Hepatocyte (in vitro differentiated cells): ENCODE measurements at regions not wholly inside any gene's neighbourhood (a gene's known extent, or its start where the extent isn't known, plus 50 kb on each side); places are given as distances from the start of the nearest gene placed in this dataset.

Experiments
- DNase-seq: peaks from one replicate; pipeline ENCODE4 v3.0.0-alpha.2; 2016; ENCODE audit warnings: low spot score
- H2AFZ ChIP-seq: fragments of 200-600 bp; sonication (generic); 2 replicates; pipeline ENCODE4 v1.6.0; 2016; ENCODE audit warnings: antibody characterized with exemption, mild to moderate bottlenecking
- H3K27ac ChIP-seq: fragments of 200-600 bp; sonication (generic); 2 replicates; pipeline ENCODE4 v1.5.1; 2016; ENCODE audit warnings: mild to moderate bottlenecking
- H3K27me3 ChIP-seq: fragments of 200-600 bp; sonication (generic); 2 replicates; pipeline ENCODE4 v1.6.1; 2016
- H3K36me3 ChIP-seq: fragments of 200-600 bp; sonication (generic); replicated peaks from 2 replicates; pipeline ENCODE4 v1.5.1; 2016; ENCODE audit warnings: low read depth; ENCODE audit not compliant: insufficient read depth
- H3K4me1 ChIP-seq: fragments of 200-600 bp; sonication (generic); 2 replicates; pipeline ENCODE4 v1.5.1; 2016; ENCODE audit warnings: mild to moderate bottlenecking, moderate library complexity; ENCODE audit not compliant: insufficient read depth
- H3K4me2 ChIP-seq: fragments of 200-600 bp; sonication (generic); 2 replicates; pipeline ENCODE4 v1.6.0; 2016
- H3K4me3 ChIP-seq: fragments of 200-600 bp; sonication (generic); 2 replicates; pipeline ENCODE4 v1.5.1; 2016; ENCODE audit warnings: mild to moderate bottlenecking
- H3K79me2 ChIP-seq: fragments of 200-600 bp; sonication (generic); 2 replicates; pipeline ENCODE4 v1.6.0; 2017; ENCODE audit warnings: mild to moderate bottlenecking
- H3K9me2 ChIP-seq: fragments of 200-600 bp; sonication (generic); replicated peaks from 2 replicates; pipeline ENCODE4 v1.6.0; 2017; ENCODE audit warnings: mild to moderate bottlenecking; ENCODE audit not compliant: insufficient read depth
- H3K9me3 ChIP-seq: fragments of 200-600 bp; sonication (generic); 2 replicates; pipeline ENCODE4 v1.5.1; 2016; ENCODE audit warnings: low read depth, mild to moderate bottlenecking
- H4K20me1 ChIP-seq: fragments of 200-600 bp; sonication (generic); 2 replicates; pipeline ENCODE4 v1.6.0; 2016; ENCODE audit warnings: mild to moderate bottlenecking; ENCODE audit not compliant: insufficient read depth, poor library complexity, severe bottlenecking
- EZH2 ChIP-seq: fragments of 200-600 bp; sonication (generic); IDR thresholded peaks from 2 replicates; pipeline ENCODE4 v1.6.1; 2016; ENCODE audit warnings: antibody characterized with exemption, mild to moderate bottlenecking, borderline replicate concordance
- EZH2phosphoT487 ChIP-seq: fragments of 200-600 bp; sonication (generic); IDR thresholded peaks from one replicate; pipeline ENCODE4 v1.6.1; 2018; ENCODE audit warnings: antibody characterized with exemption, mild to moderate bottlenecking, low read depth, moderate library complexity; ENCODE audit not compliant: unreplicated experiment, severe bottlenecking
- WGBS: methylation state at CpG from one replicate; pipeline ENCODE4 v1.1.6; 2016; ENCODE audit warnings: low lambda C conversion rate; ENCODE audit errors: missing lambda C conversion rate; 5-methylcytosine and 5-hydroxymethylcytosine counted together
- TF ChIP-seq, protein P1 (sequence below): fragments of 200-600 bp; sonication (generic); IDR thresholded peaks from 2 replicates; pipeline ENCODE4 v1.5.1; 2016; ENCODE audit warnings: antibody characterized with exemption, mild to moderate bottlenecking; ENCODE audit not compliant: poor library complexity

DNA sequence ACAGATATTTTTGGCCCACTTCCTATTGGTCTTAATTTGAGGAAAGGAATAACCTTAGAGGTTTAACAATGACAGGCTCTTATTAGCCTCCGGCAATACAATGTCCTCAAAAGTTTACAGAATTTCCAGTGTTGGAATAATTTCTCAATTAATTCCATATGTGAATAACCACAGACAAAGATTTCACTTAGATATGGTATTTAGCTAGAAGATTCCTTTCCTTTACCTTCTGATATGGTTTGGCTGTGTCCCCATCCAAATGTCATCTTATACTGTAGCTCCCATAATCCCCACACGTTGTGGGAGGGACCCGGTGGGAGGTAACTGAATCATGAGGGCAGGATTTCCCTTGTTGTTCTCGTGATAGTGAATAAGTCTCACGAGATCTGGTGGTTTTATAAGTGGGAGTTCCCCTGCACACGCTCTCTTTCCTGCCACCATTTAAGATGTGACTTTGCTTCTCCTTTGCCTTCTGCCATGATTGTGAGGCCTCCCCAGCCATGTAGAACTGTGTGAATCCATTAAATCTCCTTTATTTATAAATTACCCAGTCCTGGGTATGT is 54.9 kb upstream of the RGS7 start:
- 78% methylated on average over 6 of the region's 6 CpGs for WGBS
- no peaks in the 10 kb centered on the region for H3K27me3 ChIP-seq
- no peaks in the 10 kb centered on the region for H4K20me1 ChIP-seq
- H3K36me3 ChIP-seq = no peaks in the 10 kb centered on the region
- no peaks in the 10 kb centered on the region for H3K79me2 ChIP-seq
- H3K9me2 ChIP-seq = no peaks in the 10 kb centered on the region
- H3K4me3 ChIP-seq = no peak overlapping the region
- TF ChIP-seq, protein P1, sequence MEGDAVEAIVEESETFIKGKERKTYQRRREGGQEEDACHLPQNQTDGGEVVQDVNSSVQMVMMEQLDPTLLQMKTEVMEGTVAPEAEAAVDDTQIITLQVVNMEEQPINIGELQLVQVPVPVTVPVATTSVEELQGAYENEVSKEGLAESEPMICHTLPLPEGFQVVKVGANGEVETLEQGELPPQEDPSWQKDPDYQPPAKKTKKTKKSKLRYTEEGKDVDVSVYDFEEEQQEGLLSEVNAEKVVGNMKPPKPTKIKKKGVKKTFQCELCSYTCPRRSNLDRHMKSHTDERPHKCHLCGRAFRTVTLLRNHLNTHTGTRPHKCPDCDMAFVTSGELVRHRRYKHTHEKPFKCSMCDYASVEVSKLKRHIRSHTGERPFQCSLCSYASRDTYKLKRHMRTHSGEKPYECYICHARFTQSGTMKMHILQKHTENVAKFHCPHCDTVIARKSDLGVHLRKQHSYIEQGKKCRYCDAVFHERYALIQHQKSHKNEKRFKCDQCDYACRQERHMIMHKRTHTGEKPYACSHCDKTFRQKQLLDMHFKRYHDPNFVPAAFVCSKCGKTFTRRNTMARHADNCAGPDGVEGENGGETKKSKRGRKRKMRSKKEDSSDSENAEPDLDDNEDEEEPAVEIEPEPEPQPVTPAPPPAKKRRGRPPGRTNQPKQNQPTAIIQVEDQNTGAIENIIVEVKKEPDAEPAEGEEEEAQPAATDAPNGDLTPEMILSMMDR = no peak
- no peak for TF ChIP-seq EZH2
- TF ChIP-seq EZH2phosphoT487 = no peak
- H2AFZ ChIP-seq = no peak overlapping the region
- H3K9me3 ChIP-seq = no peaks in the 10 kb centered on the region
- no peak overlapping the region for H3K27ac ChIP-seq
- no peaks in the 10 kb centered on the region for H3K4me1 ChIP-seq
- H3K4me2 ChIP-seq = no peak overlapping the region
- no peak for DNase-seq

DNA sequence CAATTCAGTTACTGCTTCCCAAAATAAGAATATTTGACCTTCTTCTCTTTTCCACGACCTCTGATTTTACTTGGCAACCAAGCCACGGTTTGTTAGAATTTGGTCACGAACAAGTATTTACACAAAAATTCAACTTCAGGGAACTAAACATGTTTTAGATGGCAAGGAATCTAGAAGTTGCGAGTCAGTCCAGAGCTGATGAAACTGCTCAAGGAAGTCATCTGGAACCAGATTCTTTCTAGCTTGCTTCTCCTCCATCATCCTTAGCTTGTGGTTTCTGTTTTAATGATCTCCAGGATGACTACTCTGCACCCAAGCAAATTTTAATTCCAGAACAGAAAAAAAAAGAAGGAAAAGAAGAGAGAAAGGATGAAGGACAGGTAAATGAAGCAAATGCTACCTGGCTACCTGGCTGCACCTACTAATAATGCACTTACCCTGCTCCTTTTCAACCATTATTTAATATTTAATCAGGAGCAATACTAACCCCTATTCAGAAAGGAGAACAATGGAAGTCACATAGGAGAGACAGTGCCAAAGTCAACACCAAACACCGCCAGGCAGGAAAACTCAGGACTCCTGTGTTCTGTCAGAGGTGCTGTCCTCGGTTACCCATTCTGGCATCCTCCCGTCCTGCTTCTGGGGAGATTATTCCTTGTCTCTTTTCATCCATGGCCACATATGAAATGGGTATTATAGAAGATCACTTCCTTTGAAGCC is 54.2 kb upstream of the RGS7 start:
- Histone ChIP-seq H3K79me2 (no peaks in the 10 kb centered on the region), H4K20me1 (no peaks in the 10 kb centered on the region), H3K27ac (no peak overlapping the region), H3K27me3 (no peaks in the 10 kb centered on the region), H3K4me1 (no peaks in the 10 kb centered on the region), H3K4me3 (no peak overlapping the region), H3K36me3 (no peaks in the 10 kb centered on the region), H3K4me2 (no peak overlapping the region), H3K9me2 (no peaks in the 10 kb centered on the region), H2AFZ (no peak overlapping the region), H3K9me3 (no peaks in the 10 kb centered on the region)
- WGBS = 83% methylated on average over 7 of the region's 7 CpGs
- no peak for DNase-seq
- TF ChIP-seq EZH2 = no peak
- TF ChIP-seq, protein P1 = no peak
- no peak for TF ChIP-seq EZH2phosphoT487

DNA sequence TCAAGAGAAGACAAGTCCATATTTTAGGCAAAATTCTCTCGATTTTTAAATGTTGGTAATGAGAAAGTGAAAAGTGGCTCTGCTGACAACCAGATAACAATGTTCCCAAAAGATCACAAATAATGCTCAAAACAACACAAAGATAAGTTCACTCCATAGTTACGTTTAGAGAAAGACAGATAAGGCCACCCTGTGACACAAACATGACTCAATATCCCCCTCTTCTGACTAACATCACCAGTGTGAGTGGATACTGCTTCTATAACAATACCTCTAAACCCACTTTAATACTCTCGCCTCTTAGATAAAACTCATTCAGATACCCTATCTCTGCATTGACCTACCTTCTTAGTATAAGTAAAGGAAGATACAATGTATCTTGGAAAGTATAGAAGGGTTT is 51.2 kb upstream of the RGS7 start:
- Histone ChIP-seq H3K36me3 (no peaks in the 10 kb centered on the region), H2AFZ (no peak overlapping the region), H3K9me2 (no peaks in the 10 kb centered on the region), H3K27me3 (no peaks in the 10 kb centered on the region), H3K4me2 (no peak overlapping the region), H3K9me3 (no peaks in the 10 kb centered on the region), H3K4me3 (no peak overlapping the region), H3K79me2 (no peaks in the 10 kb centered on the region), H3K4me1 (no peaks in the 10 kb centered on the region), H4K20me1 (no peaks in the 10 kb centered on the region), H3K27ac (no peak overlapping the region)
- TF ChIP-seq EZH2 (no peak), EZH2phosphoT487 (no peak)
- TF ChIP-seq, protein P1 = peak; percentile 36
- DNase-seq = peak; percentile 21
- WGBS = 45% methylated on average over 3 of the region's 3 CpGs
